Mesothelial cell of epicardium (in vitro differentiated cells): ENCODE measurements at regions not wholly inside any gene's neighbourhood (a gene's known extent, or its start where the extent isn't known, plus 50 kb on each side); places are given as distances from the start of the nearest gene placed in this dataset.

Experiments used
- DNase-seq, 2 experiments: peaks; one replicate each; pipeline ENCODE4 v3.0.0; 2021; ENCODE audit warnings: low spot score in 2 of 2; ENCODE audit not compliant: unreplicated experiment in 2 of 2
- H3K27ac Mint-ChIP-seq: 2 replicates; pipeline ENCODE4 v1.8.0; 2021; ENCODE audit warnings: mixed read lengths
- H3K27me3 Mint-ChIP-seq: 2 replicates; pipeline ENCODE4 v1.8.0; 2021; ENCODE audit warnings: low read depth, mixed read lengths
- H3K36me3 Mint-ChIP-seq: 2 replicates; pipeline ENCODE4 v1.8.0; 2021; ENCODE audit warnings: mixed read lengths
- H3K4me1 Mint-ChIP-seq: 2 replicates; pipeline ENCODE4 v1.8.0; 2021; ENCODE audit warnings: mixed read lengths
- H3K4me3 Mint-ChIP-seq: 2 replicates; pipeline ENCODE4 v1.8.0; 2021; ENCODE audit warnings: mild to moderate bottlenecking, moderate library complexity, mixed read lengths
- H3K9me3 Mint-ChIP-seq: 2 replicates; pipeline ENCODE4 v1.8.0; 2021; ENCODE audit warnings: mixed read lengths
- TF ChIP-seq, protein P1 (sequence below): fragments of 200-600 bp; sonication (generic); IDR thresholded peaks from one replicate; pipeline ENCODE4 v1.5.0; 2021; ENCODE audit warnings: antibody characterized with exemption; ENCODE audit not compliant: unreplicated experiment

GRCh38 chr6:169406804-169407203, 153.2 kb upstream of the THBS2 start:
- Mint-ChIP-seq H3K36me3 (peaks cover 4% of the 10 kb centered on the region), H3K4me3 (no peak overlapping the region), H3K27ac (no peak overlapping the region), H3K4me1 (no peaks in the 10 kb centered on the region), H3K9me3 (peaks cover 25% of the 10 kb centered on the region), H3K27me3 (no peaks in the 10 kb centered on the region)
- TF ChIP-seq, protein P1, sequence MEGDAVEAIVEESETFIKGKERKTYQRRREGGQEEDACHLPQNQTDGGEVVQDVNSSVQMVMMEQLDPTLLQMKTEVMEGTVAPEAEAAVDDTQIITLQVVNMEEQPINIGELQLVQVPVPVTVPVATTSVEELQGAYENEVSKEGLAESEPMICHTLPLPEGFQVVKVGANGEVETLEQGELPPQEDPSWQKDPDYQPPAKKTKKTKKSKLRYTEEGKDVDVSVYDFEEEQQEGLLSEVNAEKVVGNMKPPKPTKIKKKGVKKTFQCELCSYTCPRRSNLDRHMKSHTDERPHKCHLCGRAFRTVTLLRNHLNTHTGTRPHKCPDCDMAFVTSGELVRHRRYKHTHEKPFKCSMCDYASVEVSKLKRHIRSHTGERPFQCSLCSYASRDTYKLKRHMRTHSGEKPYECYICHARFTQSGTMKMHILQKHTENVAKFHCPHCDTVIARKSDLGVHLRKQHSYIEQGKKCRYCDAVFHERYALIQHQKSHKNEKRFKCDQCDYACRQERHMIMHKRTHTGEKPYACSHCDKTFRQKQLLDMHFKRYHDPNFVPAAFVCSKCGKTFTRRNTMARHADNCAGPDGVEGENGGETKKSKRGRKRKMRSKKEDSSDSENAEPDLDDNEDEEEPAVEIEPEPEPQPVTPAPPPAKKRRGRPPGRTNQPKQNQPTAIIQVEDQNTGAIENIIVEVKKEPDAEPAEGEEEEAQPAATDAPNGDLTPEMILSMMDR = no peak
- DNase-seq = no peak

- H3K4me3 Mint-ChIP-seq = no peak overlapping the region
- H3K27ac Mint-ChIP-seq = no peak overlapping the region
- H3K9me3 Mint-ChIP-seq = peaks cover 25% of the 10 kb centered on the region
- no peak for DNase-seq
- H3K4me1 Mint-ChIP-seq = no peaks in the 10 kb centered on the region
- H3K36me3 Mint-ChIP-seq = peaks cover 4% of the 10 kb centered on the region
- no peaks in the 10 kb centered on the region for H3K27me3 Mint-ChIP-seq
- TF ChIP-seq, protein P1 = no peak
These were observed 152.4 kb upstream of the THBS2 start for GRCh38 chr6:169406034-169406433.

- Mint-ChIP-seq H3K9me3 (peaks cover 13% of the 10 kb centered on the region), H3K36me3 (no peaks in the 10 kb centered on the region), H3K4me1 (no peaks in the 10 kb centered on the region), H3K27me3 (no peaks in the 10 kb centered on the region), H3K4me3 (no peak overlapping the region), H3K27ac (no peak overlapping the region)
- DNase-seq = no peak
- TF ChIP-seq, protein P1 = no peak
These were observed 151.2 kb upstream of the THBS2 start for GRCh38 chr6:169404828-169405227.

DNA sequence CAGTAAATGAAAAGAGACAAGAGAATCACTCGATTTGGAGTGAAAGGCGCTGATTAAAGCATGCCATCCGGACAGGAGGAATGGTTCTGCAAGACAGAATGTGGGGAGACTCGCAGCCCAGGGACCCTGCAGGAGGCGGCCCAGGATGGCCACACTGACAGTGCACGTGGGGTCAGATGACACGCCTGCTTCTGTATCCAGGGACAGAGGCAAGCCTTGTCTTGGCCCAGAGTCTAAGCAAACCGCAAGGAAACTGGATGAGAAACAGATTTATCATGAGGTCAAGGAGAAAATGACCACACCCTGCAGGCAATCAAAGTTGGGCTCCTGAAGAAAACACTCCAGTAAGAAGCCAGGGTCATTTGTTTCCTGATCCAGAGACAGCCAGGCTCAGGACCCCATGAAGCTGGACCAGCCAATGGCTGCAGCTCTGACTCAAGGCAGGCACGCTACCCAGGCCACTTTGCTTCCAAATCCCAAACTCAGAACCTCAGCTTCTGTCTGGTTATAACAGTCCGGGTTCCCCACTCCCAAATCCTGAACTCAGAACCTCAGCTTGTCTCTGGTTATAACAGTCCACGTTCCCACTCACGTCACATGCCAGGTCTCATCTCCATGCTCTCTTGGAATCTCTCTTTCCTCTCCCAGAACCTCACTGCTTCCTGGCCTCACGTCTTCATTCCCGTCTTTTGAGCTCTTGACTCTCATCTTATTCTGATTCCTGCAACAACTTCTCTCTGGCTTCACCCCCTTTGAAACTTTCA, 144.9 kb upstream of the THBS2 start:
- TF ChIP-seq, protein P1 = no peak
- no peaks in the 10 kb centered on the region for H3K9me3 Mint-ChIP-seq
- no peak for DNase-seq
- H3K4me1 Mint-ChIP-seq = no peaks in the 10 kb centered on the region
- H3K27me3 Mint-ChIP-seq = peaks cover 5% of the 10 kb centered on the region
- H3K36me3 Mint-ChIP-seq = no peaks in the 10 kb centered on the region
- H3K4me3 Mint-ChIP-seq = no peak overlapping the region
- H3K27ac Mint-ChIP-seq = no peak overlapping the region

- Mint-ChIP-seq H3K9me3 (no peaks in the 10 kb centered on the region), H3K4me1 (no peaks in the 10 kb centered on the region), H3K36me3 (no peaks in the 10 kb centered on the region), H3K4me3 (no peak overlapping the region), H3K27me3 (peaks cover 5% of the 10 kb centered on the region), H3K27ac (no peak overlapping the region)
- no peak for DNase-seq
- TF ChIP-seq, protein P1 = no peak
These were observed 144.0 kb upstream of the THBS2 start for GRCh38 chr6:169397684-169398083.
